ENCODE measurements at regions not wholly inside any gene's neighbourhood (a gene's known extent, or its start where the extent isn't known, plus 50 kb on each side); places are given as distances from the start of the nearest gene placed in this dataset.

- no peak for DNase-seq (ENCODE audit: low read depth)
Measured at GRCh38 chrX:68927178-68927577, 98.4 kb downstream of the EFNB1 start.

DNA sequence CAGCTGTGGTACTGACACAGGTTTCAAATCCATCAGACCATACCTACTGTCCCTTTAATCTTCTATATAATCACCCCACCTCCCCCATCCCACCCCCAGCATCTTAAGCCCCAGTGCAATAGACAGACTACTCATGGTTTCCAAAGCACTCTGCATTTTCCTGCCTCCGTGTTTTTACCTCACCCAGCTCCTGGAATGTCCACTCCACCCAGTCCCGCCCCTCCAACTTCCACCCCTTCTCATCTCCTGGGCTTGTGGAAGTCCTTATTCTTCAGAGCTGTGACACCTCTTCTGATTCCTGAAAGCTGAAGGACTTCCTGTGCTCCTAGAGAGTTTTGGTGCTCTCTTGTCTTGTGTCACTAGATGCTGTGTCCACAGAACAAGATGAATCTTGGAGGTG is 94.3 kb downstream of the EFNB1 start:
- DNase-seq (ENCODE audit: low read depth) = no peak

DNA sequence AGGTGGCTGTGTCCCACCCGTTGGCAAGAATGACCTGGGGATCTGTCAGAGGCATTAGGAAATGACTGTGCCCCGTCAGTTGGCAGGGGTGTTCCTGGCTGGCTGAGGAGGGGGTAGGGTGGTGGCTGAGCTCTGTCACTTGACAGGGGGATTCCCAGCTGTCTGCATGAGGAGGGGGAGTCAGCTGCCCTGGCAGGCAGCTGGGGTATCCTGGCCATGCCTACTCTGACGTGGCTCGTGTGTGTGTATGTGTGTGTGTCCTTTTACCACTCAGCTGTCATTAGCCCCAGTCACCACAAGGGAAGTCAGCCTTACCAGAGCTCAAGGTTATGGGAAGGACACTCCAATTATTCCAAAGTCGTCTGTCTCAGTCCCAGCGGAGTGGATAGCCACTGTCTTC is 93.2 kb downstream of the EFNB1 start:
- DNase-seq (ENCODE audit: low read depth) = no peak

GRCh38 chrX:68920561-68920960 is 91.7 kb downstream of the EFNB1 start:
- no peak for DNase-seq (ENCODE audit: low read depth)

GRCh38 chrX:68919707-68920106 is 90.9 kb downstream of the EFNB1 start:
- DNase-seq (ENCODE audit: low read depth) = no peak

DNA sequence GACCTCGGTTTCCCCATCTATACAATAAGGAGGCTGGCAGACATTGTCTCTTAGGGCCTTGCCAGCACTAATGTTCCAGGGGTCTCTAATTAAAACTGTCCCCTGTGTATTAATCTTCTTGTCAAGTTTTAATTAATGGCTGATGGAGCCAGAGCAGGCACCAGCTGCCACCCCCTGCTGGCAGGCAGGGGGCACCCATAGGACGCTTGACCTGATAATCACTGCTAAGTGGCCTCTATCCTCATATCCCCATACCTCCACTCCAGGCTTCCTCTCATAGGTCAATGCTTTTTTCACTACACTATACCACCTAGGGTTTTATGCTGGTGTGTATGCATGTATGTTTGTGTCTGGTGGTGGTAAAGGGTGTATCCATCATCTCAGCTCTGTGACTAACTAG is 89.4 kb downstream of the EFNB1 start:
- no peak for DNase-seq (ENCODE audit: low read depth)

- DNase-seq (ENCODE audit: low read depth) = no peak
Measured at GRCh38 chrX:68917799-68918198, 89.0 kb downstream of the EFNB1 start.

DNA sequence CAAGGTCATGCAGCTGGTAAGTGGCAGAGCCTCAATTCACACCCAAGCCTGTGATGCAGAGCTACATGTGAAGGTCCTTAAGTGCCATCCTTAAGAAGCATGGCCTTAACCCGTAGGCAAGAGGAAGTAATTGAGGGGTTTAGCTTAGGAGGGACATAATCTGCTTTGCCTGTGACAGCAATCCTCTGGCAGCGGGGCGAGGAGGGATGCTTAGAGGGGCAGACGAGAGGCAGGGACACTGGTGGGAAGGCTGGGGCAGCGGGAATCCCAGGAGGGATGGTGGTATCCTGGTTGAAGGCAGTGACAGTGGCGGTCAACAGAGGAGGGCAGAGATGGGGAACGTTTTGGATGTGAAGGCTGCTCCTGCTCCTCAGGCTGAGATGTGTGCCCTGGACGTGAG is 88.1 kb downstream of the EFNB1 start:
- DNase-seq (ENCODE audit: low read depth) = no peak

DNA sequence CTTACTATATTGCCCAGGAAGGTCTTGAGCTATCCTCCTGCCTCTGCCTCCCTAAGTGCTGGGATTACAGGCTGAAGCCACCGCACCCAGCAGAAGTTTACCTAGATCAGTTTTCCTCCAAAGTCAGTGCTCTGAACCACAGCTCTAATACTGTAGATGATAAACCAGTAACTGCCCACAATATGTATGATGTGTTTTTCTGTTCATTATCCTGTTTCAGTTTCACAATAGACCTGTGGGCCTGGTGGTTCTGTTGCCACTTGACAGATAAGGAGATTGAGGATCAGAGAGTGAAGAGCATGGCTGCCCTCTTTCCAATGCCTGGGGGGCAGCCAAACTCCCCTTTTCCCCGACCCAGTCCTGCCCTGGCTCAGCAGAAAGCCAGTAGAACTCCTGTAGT is 87.0 kb downstream of the EFNB1 start:
- DNase-seq (ENCODE audit: low read depth) = no peak

- DNase-seq (ENCODE audit: low read depth) = no peak
Measured at GRCh38 chrX:68914479-68914946, 85.7 kb downstream of the EFNB1 start.

- DNase-seq (ENCODE audit: low read depth) = no peak
Measured at GRCh38 chrX:68913249-68913547, 84.4 kb downstream of the EFNB1 start.

DNA sequence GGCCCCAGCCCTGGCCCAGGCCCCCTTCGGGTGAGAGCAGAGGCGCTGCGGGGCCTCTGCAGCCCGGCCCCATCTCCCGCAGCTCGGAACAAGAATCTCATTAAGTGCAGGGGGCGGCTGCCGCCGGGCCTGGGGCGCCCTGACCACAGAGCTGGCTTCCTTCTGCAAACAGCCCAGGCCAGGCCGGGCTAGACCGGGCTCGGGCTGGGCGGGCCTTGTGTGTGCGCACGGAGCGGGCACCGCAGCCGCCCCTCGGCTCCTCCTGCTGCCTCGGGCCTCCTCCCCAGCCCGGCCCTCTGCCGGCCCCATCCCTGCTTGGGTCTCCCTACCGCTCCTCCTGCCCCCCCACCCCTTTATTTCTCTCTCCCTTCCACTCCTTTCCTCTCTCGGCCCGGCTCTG is 83.3 kb downstream of the EFNB1 start:
- no peak for DNase-seq (ENCODE audit: low read depth)

GRCh38 chrX:68910731-68911428 is 82.1 kb downstream of the EFNB1 start:
- DNase-seq (ENCODE audit: low read depth) = no peak

DNA sequence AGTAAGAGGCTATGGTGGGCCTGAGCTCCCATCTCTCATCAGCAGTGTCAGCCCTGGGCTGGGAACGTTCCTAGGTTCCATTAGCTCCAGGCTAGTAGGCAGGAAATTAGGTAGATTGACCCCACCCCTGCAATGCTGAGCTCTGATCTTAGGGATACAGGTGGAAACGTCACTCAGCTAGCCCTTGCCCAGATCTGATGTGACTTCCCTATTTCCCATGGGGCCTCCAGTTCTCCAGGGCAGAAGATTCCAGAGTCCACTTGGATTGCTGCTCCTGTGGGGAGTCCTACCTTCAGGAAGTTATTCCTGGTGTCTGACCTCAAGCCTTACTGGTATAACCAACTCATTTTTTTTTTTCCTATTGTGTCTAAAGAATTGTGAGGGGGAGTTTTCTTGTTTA is 81.1 kb downstream of the EFNB1 start:
- DNase-seq (ENCODE audit: low read depth) = no peak

- no peak for DNase-seq (ENCODE audit: low read depth)
Measured at GRCh38 chrX:68908071-68908470, 79.2 kb downstream of the EFNB1 start.

DNA sequence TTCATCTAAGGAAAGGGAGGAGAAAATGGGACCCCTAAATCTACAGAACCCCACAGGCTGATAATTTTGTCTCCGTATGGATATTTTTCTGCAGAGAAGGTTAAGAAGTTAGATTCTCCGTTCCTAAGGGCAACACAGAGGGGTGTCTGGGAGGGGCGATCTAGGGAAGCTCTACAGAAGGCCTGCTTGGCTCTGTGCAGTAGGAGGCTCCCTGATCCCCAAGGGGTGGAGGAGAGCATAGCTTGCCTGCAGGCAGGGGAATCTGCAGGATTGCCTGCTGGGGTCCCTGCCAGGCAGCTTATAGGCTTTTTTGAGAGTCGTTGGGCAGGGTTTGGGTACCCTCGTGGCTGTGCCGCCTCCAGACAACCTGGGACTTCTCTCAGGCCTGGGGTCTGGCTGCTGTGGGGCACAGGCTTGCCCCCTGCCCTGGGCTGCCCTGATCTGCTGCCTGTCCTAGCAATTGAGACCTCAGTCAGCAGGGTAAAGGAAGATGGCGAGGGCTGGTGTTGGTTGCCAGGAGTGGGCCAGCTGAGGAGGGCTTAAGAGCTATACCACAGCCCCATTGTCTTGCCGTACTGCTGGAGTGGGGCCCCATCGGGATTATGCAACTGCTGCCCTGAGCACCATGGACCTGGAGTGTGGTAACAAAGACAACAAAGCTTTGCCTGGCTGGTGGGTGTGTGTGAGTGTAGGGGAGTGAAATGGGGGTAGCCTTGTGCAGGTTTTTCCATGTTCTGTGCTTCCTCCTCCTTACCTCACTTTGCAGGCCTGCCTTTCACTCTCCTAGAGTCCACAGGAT is 74.1 kb downstream of the EFNB1 start:
- DNase-seq (ENCODE audit: low read depth) = no peak

GRCh38 chrX:68901519-68901918 is 72.7 kb downstream of the EFNB1 start:
- DNase-seq (ENCODE audit: low read depth) = no peak

DNA sequence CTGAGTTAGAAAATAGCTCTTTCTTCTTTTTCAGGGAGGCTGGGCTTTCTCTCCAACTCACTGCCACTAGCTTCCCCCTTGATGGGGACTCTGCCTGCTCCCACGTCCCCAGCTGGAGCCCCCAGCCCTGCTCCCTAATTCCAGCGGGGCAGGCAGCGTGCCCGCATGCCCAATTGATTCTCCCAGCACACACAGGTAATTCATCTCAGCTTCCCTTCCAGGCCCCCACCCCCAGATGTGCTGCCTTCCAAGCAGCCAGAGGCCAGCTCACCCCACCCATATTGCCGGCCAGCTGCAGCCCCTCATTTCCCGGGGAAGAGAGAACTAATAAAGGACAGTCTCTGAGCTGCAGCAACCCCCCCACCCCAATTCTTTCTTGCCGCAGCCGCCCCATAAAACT is 69.8 kb downstream of the EFNB1 start:
- no peak for DNase-seq (ENCODE audit: low read depth)

GRCh38 chrX:68897118-68897945 is 68.5 kb downstream of the EFNB1 start:
- no peak for DNase-seq (ENCODE audit: low read depth)

DNA sequence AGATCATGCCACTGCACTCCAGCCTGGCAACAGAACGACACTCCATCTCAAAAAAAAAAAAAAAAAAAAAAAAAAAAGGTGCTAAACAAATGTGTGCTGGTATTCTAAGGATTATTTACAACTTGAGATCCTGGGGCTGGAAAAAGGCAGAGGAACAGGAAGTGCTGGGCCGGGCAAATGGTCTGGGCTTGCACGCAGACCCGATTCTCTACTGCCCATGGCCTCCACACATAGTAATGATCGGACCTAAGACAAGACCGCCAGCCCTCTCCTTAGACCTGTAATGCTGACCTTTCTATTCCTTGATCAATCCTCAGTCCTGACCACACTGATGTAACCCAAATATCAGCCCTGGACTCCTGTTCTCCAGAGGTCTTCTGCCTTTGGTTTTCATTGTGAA is 67.8 kb downstream of the EFNB1 start:
- DNase-seq (ENCODE audit: low read depth) = no peak

DNA sequence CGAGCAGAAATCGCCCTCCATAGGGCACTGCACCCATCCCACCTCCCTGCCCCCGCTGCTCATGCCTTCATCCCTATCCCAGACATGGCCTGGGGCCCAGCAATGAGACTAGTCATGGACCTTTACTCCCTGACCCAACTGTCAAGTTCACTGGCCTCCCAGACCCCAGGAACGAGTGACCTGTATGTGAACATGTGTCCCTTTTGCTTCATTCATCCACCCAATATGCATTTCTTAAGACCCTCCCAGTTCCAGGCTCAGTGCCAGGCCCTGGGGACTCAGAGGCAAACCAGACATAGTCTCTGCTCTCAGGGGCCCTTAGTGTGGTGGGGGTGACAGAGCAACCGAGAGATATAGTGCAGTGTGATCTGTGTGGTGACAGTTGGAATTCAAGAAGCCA is 67.0 kb downstream of the EFNB1 start:
- no peak for DNase-seq (ENCODE audit: low read depth)

GRCh38 chrX:68895341-68895755 is 66.5 kb downstream of the EFNB1 start:
- peak; percentile 3 for DNase-seq (ENCODE audit: low read depth)

Data from ELR (cell line).